HG03378 (cell line): ENCODE measurements at regions not wholly inside any gene's neighbourhood (a gene's known extent, or its start where the extent isn't known, plus 50 kb on each side); places are given as distances from the start of the nearest gene placed in this dataset.
"Not testable (repeated sequence)": the region's sequence is repeated elsewhere in the genome, so short reads cannot be mapped to it uniquely, and the experiment has no call there.

Source experiments
- ATAC-seq: cut with Tn5 transposase; IDR thresholded peaks from one replicate; pipeline ENCODE4 v1.9.1; 2021; ENCODE audit warnings: mild to moderate bottlenecking, moderate library complexity; ENCODE audit not compliant: unreplicated experiment

- ATAC-seq, result no peak
Measured at GRCh38 chr17:14744761-14745473, 444.0 kb downstream of the HS3ST3B1 start.

GRCh38 chr17:14741491-14741890 lies 440.6 kb downstream of the HS3ST3B1 start:
- no peak for ATAC-seq

- no peak for ATAC-seq
Measured at GRCh38 chr17:14739656-14740431, 439.0 kb downstream of the HS3ST3B1 start.

- no peak for ATAC-seq
Measured at GRCh38 chr17:14738652-14738988, 437.7 kb downstream of the HS3ST3B1 start.

GRCh38 chr17:14737984-14738651 lies 437.2 kb downstream of the HS3ST3B1 start:
- no peak for ATAC-seq

GRCh38 chr17:14736631-14737030 lies 435.8 kb downstream of the HS3ST3B1 start:
- no peak for ATAC-seq

- no peak for ATAC-seq
Measured at GRCh38 chr17:14733376-14733775, 432.5 kb downstream of the HS3ST3B1 start.

- ATAC-seq, result no peak
Measured at GRCh38 chr17:14732211-14732610, 431.3 kb downstream of the HS3ST3B1 start.

- no peak for ATAC-seq
Measured at GRCh38 chr17:14731591-14731990, 430.7 kb downstream of the HS3ST3B1 start.

- ATAC-seq, result no peak
Measured at GRCh38 chr17:14730821-14731220, 429.9 kb downstream of the HS3ST3B1 start.

GRCh38 chr17:14725729-14726128 lies 424.8 kb downstream of the HS3ST3B1 start:
- no peak for ATAC-seq

GRCh38 chr17:14724770-14725169 lies 423.9 kb downstream of the HS3ST3B1 start:
- no peak for ATAC-seq

GRCh38 chr17:14723349-14723748 lies 422.5 kb downstream of the HS3ST3B1 start:
- not testable (repeated sequence) for ATAC-seq

- no peak for ATAC-seq
Measured at GRCh38 chr17:14719942-14720341, 419.1 kb downstream of the HS3ST3B1 start.

- ATAC-seq, result no peak
Measured at GRCh38 chr17:14717859-14718258, 417.0 kb downstream of the HS3ST3B1 start.

- ATAC-seq, result no peak
Measured at GRCh38 chr17:14715561-14715960, 414.7 kb downstream of the HS3ST3B1 start.

GRCh38 chr17:14712611-14713021 lies 411.7 kb downstream of the HS3ST3B1 start:
- no peak for ATAC-seq

GRCh38 chr17:14704121-14704520 lies 403.2 kb downstream of the HS3ST3B1 start:
- no peak for ATAC-seq

- no peak for ATAC-seq
Measured at GRCh38 chr17:14701886-14702285, 401.0 kb downstream of the HS3ST3B1 start.

- ATAC-seq, result no peak
Measured at GRCh38 chr17:14699574-14700185, 398.8 kb downstream of the HS3ST3B1 start.

GRCh38 chr17:14693382-14693781 lies 392.5 kb downstream of the HS3ST3B1 start:
- no peak for ATAC-seq
